Trophoblast cell (in vitro differentiated cells and primary cell): ENCODE measurements at regions not wholly inside any gene's neighbourhood (a gene's known extent, or its start where the extent isn't known, plus 50 kb on each side); places are given as distances from the start of the nearest gene placed in this dataset.

Experiments used
- DNase-seq, 2 donors: peaks; one replicate each; pipeline ENCODE4 v3.0.0-alpha.2; 2016
- H2AFZ ChIP-seq: 2 replicates; pipeline ENCODE4 v1.6.1; 2013; ENCODE audit warnings: low read length, moderate library complexity, mild to moderate bottlenecking; ENCODE audit not compliant: insufficient read depth, poor library complexity
- H2AK5ac ChIP-seq: 2 replicates; pipeline ENCODE4 v1.6.1; 2013; ENCODE audit warnings: mild to moderate bottlenecking, low read length
- H2BK120ac ChIP-seq: 2 replicates; pipeline ENCODE4 v1.6.1; 2013; ENCODE audit warnings: low read length, mild to moderate bottlenecking, moderate library complexity; ENCODE audit not compliant: insufficient read depth, poor library complexity
- H2BK12ac ChIP-seq: 2 replicates; pipeline ENCODE4 v1.6.1; 2013; ENCODE audit warnings: mild to moderate bottlenecking, low read length, moderate library complexity
- H2BK5ac ChIP-seq: 2 replicates; pipeline ENCODE4 v1.6.1; 2013; ENCODE audit warnings: low read length, low read depth, moderate library complexity, mild to moderate bottlenecking; ENCODE audit not compliant: poor library complexity
- H3K14ac ChIP-seq: 2 replicates; pipeline ENCODE4 v1.6.1; 2013; ENCODE audit warnings: mild to moderate bottlenecking, low read length
- H3K18ac ChIP-seq: 2 replicates; pipeline ENCODE4 v1.6.1; 2013; ENCODE audit warnings: mild to moderate bottlenecking, low read length
- H3K23ac ChIP-seq: 2 replicates; pipeline ENCODE4 v1.6.1; 2013; ENCODE audit warnings: low read length
- H3K27ac ChIP-seq: 2 replicates; pipeline ENCODE4 v1.5.1; 2013; ENCODE audit warnings: low read depth, mild to moderate bottlenecking, inconsistent platforms, low read length, moderate library complexity
- H3K27me3 ChIP-seq: 2 replicates; pipeline ENCODE4 v1.6.1; 2013; ENCODE audit warnings: inconsistent platforms, mild to moderate bottlenecking, low read length, moderate library complexity; ENCODE audit not compliant: insufficient read depth
- H3K36me3 ChIP-seq, 2 experiments: 1 replicate in 1 of 2; 2 replicates in 1 of 2; pipeline ENCODE4 v1.6.1; 2013; ENCODE audit warnings: low read length in 2 of 2, mild to moderate bottlenecking in 2 of 2, moderate library complexity in 1 of 2; ENCODE audit not compliant: insufficient read depth in 2 of 2, control insufficient read depth in 1 of 2
- H3K4ac ChIP-seq: 2 replicates; pipeline ENCODE4 v1.6.1; 2013; ENCODE audit warnings: low read depth, mild to moderate bottlenecking, low read length, moderate library complexity
- H3K4me1 ChIP-seq, 2 experiments: 1 replicate in 1 of 2; 2 replicates in 1 of 2; pipeline ENCODE4 v1.6.1; 2013; ENCODE audit warnings: low read length in 2 of 2, mild to moderate bottlenecking in 2 of 2, moderate library complexity in 1 of 2; ENCODE audit not compliant: insufficient read depth in 2 of 2, control insufficient read depth in 1 of 2
- H3K4me2 ChIP-seq: 2 replicates; pipeline ENCODE4 v1.6.1; 2013; ENCODE audit warnings: inconsistent platforms, mild to moderate bottlenecking, low read length, moderate library complexity
- H3K4me3 ChIP-seq: 2 replicates; pipeline ENCODE4 v1.5.1; 2013; ENCODE audit warnings: mild to moderate bottlenecking, low read depth, low read length, inconsistent platforms
- H3K79me1 ChIP-seq: one replicate; pipeline ENCODE4 v1.6.1; 2013; ENCODE audit warnings: low read length
- H3K79me2 ChIP-seq: 2 replicates; pipeline ENCODE4 v1.6.1; 2013; ENCODE audit warnings: low read length, mild to moderate bottlenecking; ENCODE audit not compliant: control insufficient read depth, insufficient read depth, poor library complexity
- H3K9ac ChIP-seq: 2 replicates; pipeline ENCODE4 v1.6.1; 2013; ENCODE audit warnings: mild to moderate bottlenecking, low read length
- H3K9me3 ChIP-seq: 2 replicates; pipeline ENCODE4 v1.6.1; 2013; ENCODE audit warnings: low read depth, mild to moderate bottlenecking, control low read depth, inconsistent platforms, low read length; ENCODE audit not compliant: insufficient read depth
- H4K12ac ChIP-seq: 2 replicates; pipeline ENCODE4 v1.6.1; 2013; ENCODE audit warnings: low read depth, mild to moderate bottlenecking, low read length, moderate library complexity
- H4K8ac ChIP-seq: 2 replicates; pipeline ENCODE4 v1.6.1; 2013; ENCODE audit warnings: low read depth, mild to moderate bottlenecking, low read length, moderate library complexity
- H4K91ac ChIP-seq: one replicate; pipeline ENCODE4 v1.6.1; 2013; ENCODE audit warnings: low read depth, mild to moderate bottlenecking, low read length, moderate library complexity
- WGBS: extraction: QIAGEN DNeasy Blood & Tissue Kit; methylation state at CpG from one replicate; pipeline ENCODE4 v1.1.7; 2013; ENCODE audit warnings: missing lambda C conversion rate; ENCODE audit not compliant: insufficient read length, insufficient coverage; ENCODE audit errors: extremely low coverage; 5-methylcytosine and 5-hydroxymethylcytosine counted together

GRCh38 chr4:136706942-136707341 is 825.4 kb downstream of the PCDH18 start:
- Histone ChIP-seq H3K27ac (no peak overlapping the region), H2BK12ac (no peak overlapping the region), H3K9ac (no peak overlapping the region), H3K4me3 (no peak overlapping the region), H2AFZ (no peak overlapping the region), H3K36me3 (no peaks in the 10 kb centered on the region), H4K91ac (no peak overlapping the region), H3K4me2 (no peak overlapping the region), H3K79me2 (no peaks in the 10 kb centered on the region), H3K27me3 (no peaks in the 10 kb centered on the region), H2AK5ac (no peak overlapping the region), H4K12ac (no peak overlapping the region), H3K4ac (no peak overlapping the region), H2BK5ac (no peak overlapping the region), H3K14ac (no peak overlapping the region), H3K23ac (no peak overlapping the region), H3K18ac (no peak overlapping the region), H4K8ac (no peak overlapping the region), H3K9me3 (no peaks in the 10 kb centered on the region), H2BK120ac (no peak overlapping the region), H3K79me1 (no peaks in the 10 kb centered on the region), H3K4me1 (no peaks in the 10 kb centered on the region)
- DNase-seq = no peak
- no CpG with 5 or more reads among the region's 7 CpGs for WGBS

DNA sequence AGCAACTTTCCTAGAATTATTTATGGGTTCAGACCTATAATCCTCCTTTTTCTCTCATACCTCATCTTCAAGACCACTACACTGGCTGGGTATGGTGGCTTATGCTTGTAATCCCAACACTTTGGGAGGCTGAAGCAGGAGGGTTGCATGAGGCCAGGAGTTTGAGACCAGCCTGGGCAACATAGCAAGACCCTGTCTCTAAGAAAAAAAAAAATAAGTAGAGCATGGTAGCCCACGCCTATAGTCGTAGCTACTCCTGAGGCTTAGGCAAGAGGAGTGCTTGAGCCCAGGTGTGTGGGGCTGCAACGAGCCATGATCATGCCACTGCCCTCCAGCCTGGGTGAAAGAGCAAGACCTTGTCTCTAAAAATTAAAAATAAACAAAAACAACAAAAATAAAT is 832.4 kb downstream of the PCDH18 start:
- Histone ChIP-seq H3K9ac (no peak overlapping the region), H2AK5ac (no peak overlapping the region), H3K4me1 (no peaks in the 10 kb centered on the region), H4K12ac (no peak overlapping the region), H3K23ac (no peak overlapping the region), H4K91ac (no peak overlapping the region), H3K18ac (no peak overlapping the region), H3K4me3 (no peak overlapping the region), H2BK120ac (no peak overlapping the region), H4K8ac (no peak overlapping the region), H3K4me2 (no peak overlapping the region), H3K14ac (no peak overlapping the region), H3K79me1 (no peaks in the 10 kb centered on the region), H3K27me3 (no peaks in the 10 kb centered on the region), H3K4ac (no peak overlapping the region), H2AFZ (no peak overlapping the region), H2BK5ac (no peak overlapping the region), H3K9me3 (no peaks in the 10 kb centered on the region), H3K36me3 (no peaks in the 10 kb centered on the region), H3K79me2 (no peaks in the 10 kb centered on the region), H2BK12ac (no peak overlapping the region), H3K27ac (no peak overlapping the region)
- WGBS = no CpG with 5 or more reads among the region's 3 CpGs
- no peak for DNase-seq

DNA sequence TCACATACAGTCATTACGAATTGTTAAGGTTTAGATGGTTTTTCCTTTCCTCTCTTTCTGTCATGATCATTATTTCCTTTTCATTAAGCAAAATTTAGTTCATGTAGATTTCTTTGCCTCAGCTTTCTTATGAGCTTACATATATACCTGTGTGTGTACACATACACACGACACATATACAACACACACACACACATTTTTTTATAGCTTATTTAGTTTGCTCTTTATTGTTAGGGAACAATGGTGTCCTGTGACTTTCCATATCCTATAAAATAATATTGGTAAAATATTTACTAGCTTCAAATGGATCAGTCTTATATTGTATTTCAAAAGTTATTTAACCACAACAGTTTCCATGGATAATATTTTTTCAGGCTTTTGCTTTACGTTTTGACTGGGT is 840.7 kb downstream of the PCDH18 start:
- no peak overlapping the region for H3K4me2 ChIP-seq
- no CpG with 5 or more reads among the region's 3 CpGs for WGBS
- no peak overlapping the region for H2AK5ac ChIP-seq
- H3K4me1 ChIP-seq = peaks cover 0 to 4% of the 10 kb centered on the region in 2 experiments
- H4K91ac ChIP-seq = no peak overlapping the region
- no peak overlapping the region for H3K27ac ChIP-seq
- no peaks in the 10 kb centered on the region for H3K79me1 ChIP-seq
- H4K12ac ChIP-seq = no peak overlapping the region
- no peaks in the 10 kb centered on the region for H3K9me3 ChIP-seq
- no peaks in the 10 kb centered on the region for H3K36me3 ChIP-seq
- H3K79me2 ChIP-seq = no peaks in the 10 kb centered on the region
- no peaks in the 10 kb centered on the region for H3K27me3 ChIP-seq
- H3K23ac ChIP-seq = no peak overlapping the region
- DNase-seq = no peak
- H3K9ac ChIP-seq = no peak overlapping the region
- H2BK12ac ChIP-seq = no peak overlapping the region
- H2BK120ac ChIP-seq = no peak overlapping the region
- H2AFZ ChIP-seq = no peak overlapping the region
- H3K4me3 ChIP-seq = no peak overlapping the region
- no peak overlapping the region for H3K14ac ChIP-seq
- H3K18ac ChIP-seq = no peak overlapping the region
- H2BK5ac ChIP-seq = no peak overlapping the region
- no peak overlapping the region for H4K8ac ChIP-seq
- H3K4ac ChIP-seq = no peak overlapping the region

GRCh38 chr4:136690360-136690759 is 841.9 kb downstream of the PCDH18 start:
- H2BK12ac ChIP-seq = no peak overlapping the region
- H3K9me3 ChIP-seq = no peaks in the 10 kb centered on the region
- no peaks in the 10 kb centered on the region for H3K36me3 ChIP-seq
- no peak for DNase-seq
- H2AFZ ChIP-seq = no peak overlapping the region
- H3K4me2 ChIP-seq = no peak overlapping the region
- no peak overlapping the region for H4K91ac ChIP-seq
- H3K4me3 ChIP-seq = no peak overlapping the region
- H2BK120ac ChIP-seq = no peak overlapping the region
- no peak overlapping the region for H4K8ac ChIP-seq
- H3K79me1 ChIP-seq = no peaks in the 10 kb centered on the region
- H3K4me1 ChIP-seq = peaks cover 0 to 4% of the 10 kb centered on the region in 2 experiments
- no peak overlapping the region for H3K27ac ChIP-seq
- no peak overlapping the region for H3K9ac ChIP-seq
- H2BK5ac ChIP-seq = no peak overlapping the region
- H3K27me3 ChIP-seq = no peaks in the 10 kb centered on the region
- H2AK5ac ChIP-seq = no peak overlapping the region
- no CpG with 5 or more reads among the region's 1 CpG for WGBS
- no peak overlapping the region for H4K12ac ChIP-seq
- H3K79me2 ChIP-seq = no peaks in the 10 kb centered on the region
- H3K18ac ChIP-seq = no peak overlapping the region
- H3K23ac ChIP-seq = no peak overlapping the region
- H3K14ac ChIP-seq = no peak overlapping the region
- H3K4ac ChIP-seq = no peak overlapping the region
